ENCODE measurements at regions not wholly inside any gene's neighbourhood (a gene's known extent, or its start where the extent isn't known, plus 50 kb on each side); places are given as distances from the start of the nearest gene placed in this dataset.
"Not testable (repeated sequence)": the region's sequence is repeated elsewhere in the genome, so short reads cannot be mapped to it uniquely, and the experiment has no call there.

DNA sequence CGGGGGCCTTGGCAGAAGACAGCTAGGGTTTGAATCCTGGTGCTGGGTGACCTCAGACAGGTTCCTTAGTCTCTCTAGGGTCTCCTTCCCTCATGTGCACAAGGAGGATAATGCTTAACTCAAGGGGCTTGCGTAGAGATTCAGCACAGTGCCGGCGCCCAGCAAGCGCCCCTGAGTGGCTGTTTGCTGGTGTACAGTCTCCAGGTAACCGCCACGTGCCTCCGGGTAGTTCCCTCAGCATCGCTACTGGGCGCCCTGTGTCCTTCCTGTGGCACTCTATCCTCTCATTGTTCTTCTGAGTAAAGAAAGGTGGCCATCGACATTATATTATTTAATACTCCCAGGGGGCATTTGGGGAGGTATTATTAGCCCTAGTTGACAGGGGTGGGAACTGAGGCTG lies 80.9 kb downstream of the NENF start:
- Histone ChIP-seq H3K36me3 (ENCODE audit: insufficient read depth, low read length) (no peaks in the 10 kb centered on the region), H3K27me3 (ENCODE audit: insufficient read depth, low read length) (peaks cover 35% of the 10 kb centered on the region), H3K9me3 (ENCODE audit: insufficient read depth, low read depth, low read length) (no peaks in the 10 kb centered on the region), H3K4me3 (ENCODE audit: low read length) (no peak overlapping the region), H3K27ac (ENCODE audit: low read depth, low read length) (no peak overlapping the region), H3K4me1 (ENCODE audit: insufficient read depth, low read length) (peaks cover 6% of the 10 kb centered on the region; the same call in 1 of the 2 replicates), H3K9ac (ENCODE audit: low read depth, low read length) (no peak overlapping the region)
- WGBS: 89% methylated on average over 10 of the region's 11 CpGs

GRCh38 chr1:212514056-212514614 lies 81.4 kb downstream of the NENF start:
- 66% methylated on average over 25 of the region's 25 CpGs for WGBS
- Histone ChIP-seq H3K27me3 (ENCODE audit: insufficient read depth, low read length) (peaks cover 35% of the 10 kb centered on the region), H3K36me3 (ENCODE audit: insufficient read depth, low read length) (no peaks in the 10 kb centered on the region), H3K4me3 (ENCODE audit: low read length) (peak overlapping the region; percentile 14; the same call in 1 of the 2 replicates), H3K9ac (ENCODE audit: low read depth, low read length) (no peak overlapping the region), H3K4me1 (ENCODE audit: insufficient read depth, low read length) (peaks cover 6% of the 10 kb centered on the region; the same call in 1 of the 2 replicates), H3K9me3 (ENCODE audit: insufficient read depth, low read depth, low read length) (no peaks in the 10 kb centered on the region), H3K27ac (ENCODE audit: low read depth, low read length) (no peak overlapping the region)

DNA sequence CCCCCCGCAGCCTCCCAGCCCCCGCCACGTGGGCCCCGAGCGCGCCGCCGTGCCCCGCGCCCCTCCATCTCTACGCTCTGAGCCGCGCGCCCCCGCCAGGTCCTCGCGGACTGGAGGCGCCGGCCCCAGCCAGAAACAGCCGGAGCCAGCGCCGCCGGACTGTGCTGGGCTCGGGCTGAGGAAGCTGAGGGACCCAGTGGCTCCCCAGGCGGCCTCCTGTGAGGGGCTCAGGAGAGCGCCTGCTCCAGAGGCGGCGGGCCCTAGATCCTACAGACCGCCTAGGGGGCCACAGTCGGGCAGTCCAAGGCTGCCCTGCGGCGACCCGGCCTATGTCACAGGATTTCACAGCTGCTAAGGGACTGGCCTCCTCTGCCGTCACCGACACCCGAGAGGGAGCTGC lies 82.1 kb downstream of the NENF start:
- no peaks in the 10 kb centered on the region for H3K9me3 ChIP-seq (ENCODE audit: insufficient read depth, low read depth, low read length)
- peaks cover 6% of the 10 kb centered on the region; the same call in 1 of the 2 replicates for H3K4me1 ChIP-seq (ENCODE audit: insufficient read depth, low read length)
- H3K27me3 ChIP-seq (ENCODE audit: insufficient read depth, low read length): peaks cover 35% of the 10 kb centered on the region
- peak overlapping the region; percentile 35; the same call in 1 of the 2 replicates for H3K4me3 ChIP-seq (ENCODE audit: low read length)
- H3K27ac ChIP-seq (ENCODE audit: low read depth, low read length): no peak overlapping the region
- no peak overlapping the region for H3K9ac ChIP-seq (ENCODE audit: low read depth, low read length)
- WGBS: 16% methylated on average over 36 of the region's 36 CpGs
- no peaks in the 10 kb centered on the region for H3K36me3 ChIP-seq (ENCODE audit: insufficient read depth, low read length)

- H3K27ac ChIP-seq (ENCODE audit: low read depth, low read length): no peak overlapping the region
- H3K9me3 ChIP-seq (ENCODE audit: insufficient read depth, low read depth, low read length): no peaks in the 10 kb centered on the region
- H3K9ac ChIP-seq (ENCODE audit: low read depth, low read length): no peak overlapping the region
- no peaks in the 10 kb centered on the region for H3K36me3 ChIP-seq (ENCODE audit: insufficient read depth, low read length)
- 9% methylated on average over 11 of the region's 12 CpGs for WGBS
- H3K4me1 ChIP-seq (ENCODE audit: insufficient read depth, low read length): peaks cover 6% of the 10 kb centered on the region; the same call in 1 of the 2 replicates
- H3K4me3 ChIP-seq (ENCODE audit: low read length): peak overlapping the region; percentile 33; the same call in 1 of the 2 replicates
- H3K27me3 ChIP-seq (ENCODE audit: insufficient read depth, low read length): peaks cover 35% of the 10 kb centered on the region
Observed at GRCh38 chr1:212515329-212515760, 82.6 kb downstream of the NENF start.

GRCh38 chr1:212516012-212516411 lies 83.3 kb downstream of the NENF start:
- not testable (repeated sequence) for H3K27ac ChIP-seq (ENCODE audit: low read depth, low read length); H3K9ac ChIP-seq (ENCODE audit: low read depth, low read length); H3K36me3 ChIP-seq (ENCODE audit: insufficient read depth, low read length); H3K4me3 ChIP-seq (ENCODE audit: low read length); H3K9me3 ChIP-seq (ENCODE audit: insufficient read depth, low read depth, low read length); H3K4me1 ChIP-seq (ENCODE audit: insufficient read depth, low read length)
- 91% methylated on average over 4 of the region's 4 CpGs for WGBS
- peaks cover 35% of the 10 kb centered on the region for H3K27me3 ChIP-seq (ENCODE audit: insufficient read depth, low read length)

- H3K27me3 ChIP-seq (ENCODE audit: insufficient read depth, low read length): peaks cover 33% of the 10 kb centered on the region
- H3K27ac ChIP-seq (ENCODE audit: low read depth, low read length): no peak overlapping the region
- H3K9me3 ChIP-seq (ENCODE audit: insufficient read depth, low read depth, low read length): no peaks in the 10 kb centered on the region
- H3K4me1 ChIP-seq (ENCODE audit: insufficient read depth, low read length): peaks cover 6% of the 10 kb centered on the region; the same call in 1 of the 2 replicates
- H3K9ac ChIP-seq (ENCODE audit: low read depth, low read length): no peak overlapping the region
- 83% methylated on average over 13 of the region's 14 CpGs for WGBS
- no peak overlapping the region for H3K4me3 ChIP-seq (ENCODE audit: low read length)
- no peaks in the 10 kb centered on the region for H3K36me3 ChIP-seq (ENCODE audit: insufficient read depth, low read length)
Observed at GRCh38 chr1:212518188-212519054, 85.7 kb downstream of the NENF start.

- WGBS: 96% methylated on average over 1 of the region's 2 CpGs
- H3K4me1 ChIP-seq (ENCODE audit: insufficient read depth, low read length): peaks cover 6% of the 10 kb centered on the region; the same call in 1 of the 2 replicates
- H3K27me3 ChIP-seq (ENCODE audit: insufficient read depth, low read length): peaks cover 26% of the 10 kb centered on the region
- no peaks in the 10 kb centered on the region for H3K36me3 ChIP-seq (ENCODE audit: insufficient read depth, low read length)
- no peak overlapping the region for H3K27ac ChIP-seq (ENCODE audit: low read depth, low read length)
- no peak overlapping the region for H3K4me3 ChIP-seq (ENCODE audit: low read length)
- no peaks in the 10 kb centered on the region for H3K9me3 ChIP-seq (ENCODE audit: insufficient read depth, low read depth, low read length)
- H3K9ac ChIP-seq (ENCODE audit: low read depth, low read length): no peak overlapping the region
Observed at GRCh38 chr1:212519131-212519530, 86.4 kb downstream of the NENF start.

DNA sequence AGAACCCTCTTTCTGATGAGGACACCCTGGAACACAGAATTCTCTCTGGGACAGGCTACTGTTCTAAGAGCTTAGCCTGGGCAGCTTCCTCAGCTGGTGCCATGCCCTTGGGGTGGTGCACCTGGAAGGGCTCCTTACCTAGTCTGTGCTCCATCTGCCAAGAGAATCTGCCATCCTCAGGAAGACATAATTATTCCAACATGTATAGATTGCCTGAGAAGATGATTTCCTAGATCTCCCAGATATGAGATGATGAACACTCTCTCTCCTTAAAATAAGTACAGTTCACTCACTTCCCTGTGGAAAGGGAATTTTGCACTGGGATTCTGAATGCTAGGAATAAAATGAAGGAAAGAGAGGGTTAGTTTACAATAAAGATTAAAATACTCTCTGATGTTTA lies 87.6 kb downstream of the NENF start:
- H3K4me1 ChIP-seq (ENCODE audit: insufficient read depth, low read length): peaks cover 5% of the 10 kb centered on the region; the same call in 1 of the 2 replicates
- H3K9ac ChIP-seq (ENCODE audit: low read depth, low read length): no peak overlapping the region
- no peak overlapping the region for H3K4me3 ChIP-seq (ENCODE audit: low read length)
- H3K9me3 ChIP-seq (ENCODE audit: insufficient read depth, low read depth, low read length): no peaks in the 10 kb centered on the region
- no peak overlapping the region for H3K27ac ChIP-seq (ENCODE audit: low read depth, low read length)
- H3K27me3 ChIP-seq (ENCODE audit: insufficient read depth, low read length): peaks cover 15% of the 10 kb centered on the region
- H3K36me3 ChIP-seq (ENCODE audit: insufficient read depth, low read length): no peaks in the 10 kb centered on the region

GRCh38 chr1:212520746-212521145 lies 87.8 kb upstream of the ATF3 start:
- Histone ChIP-seq H3K36me3 (ENCODE audit: insufficient read depth, low read length) (no peaks in the 10 kb centered on the region), H3K9ac (ENCODE audit: low read depth, low read length) (no peak overlapping the region), H3K27me3 (ENCODE audit: insufficient read depth, low read length) (peaks cover 11% of the 10 kb centered on the region), H3K4me3 (ENCODE audit: low read length) (no peak overlapping the region), H3K4me1 (ENCODE audit: insufficient read depth, low read length) (0 out of 2 replicates have a peak, but pooled peaks cover under 1% of the 10 kb centered on the region), H3K9me3 (ENCODE audit: insufficient read depth, low read depth, low read length) (no peaks in the 10 kb centered on the region), H3K27ac (ENCODE audit: low read depth, low read length) (no peak overlapping the region)
- 94% methylated on average over 5 of the region's 5 CpGs for WGBS

- no peak overlapping the region for H3K9ac ChIP-seq (ENCODE audit: low read depth, low read length)
- no peaks in the 10 kb centered on the region for H3K4me1 ChIP-seq (ENCODE audit: insufficient read depth, low read length)
- no peaks in the 10 kb centered on the region for H3K27me3 ChIP-seq (ENCODE audit: insufficient read depth, low read length)
- H3K36me3 ChIP-seq (ENCODE audit: insufficient read depth, low read length): no peaks in the 10 kb centered on the region
- 89% methylated on average over 7 of the region's 7 CpGs for WGBS
- H3K27ac ChIP-seq (ENCODE audit: low read depth, low read length): no peak overlapping the region
- no peak overlapping the region for H3K4me3 ChIP-seq (ENCODE audit: low read length)
- no peaks in the 10 kb centered on the region for H3K9me3 ChIP-seq (ENCODE audit: insufficient read depth, low read depth, low read length)
Observed at GRCh38 chr1:212525479-212526110, 83.0 kb upstream of the ATF3 start.

DNA sequence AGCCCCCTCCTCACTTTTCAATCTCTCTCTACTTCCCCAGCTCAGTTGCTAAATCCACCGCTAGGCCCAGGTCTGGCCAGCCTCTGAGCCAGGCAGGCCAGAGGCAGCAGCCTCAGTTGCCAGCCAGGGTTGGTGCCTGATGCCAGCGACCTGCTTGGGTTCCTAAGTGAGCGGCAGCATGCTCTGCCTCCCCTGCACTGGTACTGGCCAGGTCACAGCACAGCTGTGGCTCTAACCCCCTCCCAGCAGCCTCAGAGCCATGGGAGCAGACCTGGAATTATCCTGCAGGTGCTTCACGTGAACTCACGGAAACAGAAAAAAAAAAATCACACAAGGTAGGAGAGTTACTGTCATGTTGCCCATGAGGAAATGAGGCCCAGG lies 82.5 kb upstream of the ATF3 start:
- Histone ChIP-seq H3K27ac (ENCODE audit: low read depth, low read length) (no peak overlapping the region), H3K4me1 (ENCODE audit: insufficient read depth, low read length) (no peaks in the 10 kb centered on the region), H3K27me3 (ENCODE audit: insufficient read depth, low read length) (no peaks in the 10 kb centered on the region), H3K36me3 (ENCODE audit: insufficient read depth, low read length) (no peaks in the 10 kb centered on the region), H3K4me3 (ENCODE audit: low read length) (no peak overlapping the region), H3K9me3 (ENCODE audit: insufficient read depth, low read depth, low read length) (no peaks in the 10 kb centered on the region), H3K9ac (ENCODE audit: low read depth, low read length) (no peak overlapping the region)
- 88% methylated on average over 5 of the region's 5 CpGs for WGBS

Measured in HUES64 (cell line).